NCI-H510A treated with DMSO at 0.1 percent for 48 hours (cell line): ENCODE measurements at regions not wholly inside any gene's neighbourhood (a gene's known extent, or its start where the extent isn't known, plus 50 kb on each side); places are given as distances from the start of the nearest gene placed in this dataset.

ENCODE experiments used
- DNase-seq: peaks from one replicate; lab custom pipeline; 2025; lab: John Stamatoyannopoulos, UW

- DNase-seq: no peak
Observed at GRCh38 chr19:27580906-27581305, 1632.0 kb downstream of the UQCRFS1 start.
